ENCODE measurements at regions not wholly inside any gene's neighbourhood (a gene's known extent, or its start where the extent isn't known, plus 50 kb on each side); places are given as distances from the start of the nearest gene placed in this dataset.

DNA sequence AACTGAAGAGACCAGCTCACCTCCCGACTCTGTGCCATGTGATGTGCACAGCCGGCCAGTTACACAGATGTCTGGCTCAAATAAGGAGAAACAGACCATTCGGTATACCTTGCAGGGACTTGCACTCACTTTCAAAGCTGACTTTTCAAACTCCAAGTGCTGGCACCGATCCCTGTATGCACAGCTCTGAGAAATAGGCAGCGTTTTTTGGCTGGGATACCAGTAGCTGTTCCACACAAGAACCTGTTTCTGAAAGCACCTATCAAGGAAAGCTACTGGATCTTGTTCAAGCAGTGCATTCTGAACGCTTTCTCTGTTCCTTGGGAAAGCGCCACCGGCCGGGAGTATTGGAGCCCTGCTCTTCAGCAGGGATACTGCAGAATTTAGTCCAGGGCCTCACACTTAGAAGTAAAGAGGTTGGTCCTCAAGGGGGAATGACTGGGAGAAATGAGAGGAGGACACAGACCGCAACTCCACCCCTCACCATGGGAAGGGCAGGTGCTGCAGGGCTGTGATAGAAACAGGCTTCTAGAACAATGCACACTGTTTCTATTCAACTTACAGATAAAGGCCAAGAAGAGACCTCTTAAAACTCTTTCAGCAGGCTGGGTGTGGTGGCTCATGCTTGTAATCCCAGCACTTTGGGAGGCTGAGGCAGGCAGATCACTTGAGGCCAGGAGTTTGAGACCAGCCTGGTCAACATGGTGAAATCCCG is 53.6 kb upstream of the PABPC3 start:
- no peak for DNase-seq
- Histone ChIP-seq H3K36me3 (replicated peaks) (no peaks in the 10 kb centered on the region), H3K27ac (no peak overlapping the region), H3K27me3 (replicated peaks) (peaks cover 12% of the 10 kb centered on the region), H3K4me3 (ENCODE audit: low read depth, low read length) (no peak overlapping the region)
- TF ChIP-seq, protein P1, sequence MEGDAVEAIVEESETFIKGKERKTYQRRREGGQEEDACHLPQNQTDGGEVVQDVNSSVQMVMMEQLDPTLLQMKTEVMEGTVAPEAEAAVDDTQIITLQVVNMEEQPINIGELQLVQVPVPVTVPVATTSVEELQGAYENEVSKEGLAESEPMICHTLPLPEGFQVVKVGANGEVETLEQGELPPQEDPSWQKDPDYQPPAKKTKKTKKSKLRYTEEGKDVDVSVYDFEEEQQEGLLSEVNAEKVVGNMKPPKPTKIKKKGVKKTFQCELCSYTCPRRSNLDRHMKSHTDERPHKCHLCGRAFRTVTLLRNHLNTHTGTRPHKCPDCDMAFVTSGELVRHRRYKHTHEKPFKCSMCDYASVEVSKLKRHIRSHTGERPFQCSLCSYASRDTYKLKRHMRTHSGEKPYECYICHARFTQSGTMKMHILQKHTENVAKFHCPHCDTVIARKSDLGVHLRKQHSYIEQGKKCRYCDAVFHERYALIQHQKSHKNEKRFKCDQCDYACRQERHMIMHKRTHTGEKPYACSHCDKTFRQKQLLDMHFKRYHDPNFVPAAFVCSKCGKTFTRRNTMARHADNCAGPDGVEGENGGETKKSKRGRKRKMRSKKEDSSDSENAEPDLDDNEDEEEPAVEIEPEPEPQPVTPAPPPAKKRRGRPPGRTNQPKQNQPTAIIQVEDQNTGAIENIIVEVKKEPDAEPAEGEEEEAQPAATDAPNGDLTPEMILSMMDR (IDR thresholded peaks at IDR 0.05; ENCODE audit: low read depth, low read length, missing control alignments) = no peak
- in situ Hi-C loops (cut with HindIII; ENCODE audit: low pct_ligation_motif_present, low sequenced_read_pairs) = no loop called here

DNA sequence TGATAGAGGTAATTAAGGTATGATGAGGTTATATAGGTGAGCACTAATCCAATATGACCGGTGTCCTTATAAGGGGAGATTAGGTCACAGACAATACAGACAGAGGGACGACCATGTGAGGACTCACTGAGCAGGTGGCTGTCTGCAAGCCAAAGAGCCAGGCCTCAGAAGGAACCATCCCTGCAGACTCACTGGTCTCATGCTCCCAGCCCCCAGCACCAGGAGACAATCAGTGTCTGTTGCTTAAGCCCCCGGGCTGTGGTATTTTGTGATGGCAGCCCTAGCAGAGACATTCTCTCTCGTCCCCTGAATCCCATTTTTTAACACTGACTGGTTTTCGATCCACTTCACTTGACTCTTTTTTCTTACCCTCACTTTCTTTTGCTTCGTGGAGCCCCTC is 51.9 kb upstream of the PABPC3 start:
- TF ChIP-seq, protein P1 (IDR thresholded peaks at IDR 0.05; ENCODE audit: low read depth, low read length, missing control alignments) = no peak
- no peak for DNase-seq
- H3K27ac ChIP-seq = no peak overlapping the region
- peaks cover 12% of the 10 kb centered on the region for H3K27me3 ChIP-seq (replicated peaks)
- no peak overlapping the region for H3K4me3 ChIP-seq (ENCODE audit: low read depth, low read length)
- no peaks in the 10 kb centered on the region for H3K36me3 ChIP-seq (replicated peaks)
- in situ Hi-C loops (cut with HindIII; ENCODE audit: low pct_ligation_motif_present, low sequenced_read_pairs) = no loop called here
